ENCODE measurements at regions not wholly inside any gene's neighbourhood (a gene's known extent, or its start where the extent isn't known, plus 50 kb on each side); places are given as distances from the start of the nearest gene placed in this dataset.

DNA sequence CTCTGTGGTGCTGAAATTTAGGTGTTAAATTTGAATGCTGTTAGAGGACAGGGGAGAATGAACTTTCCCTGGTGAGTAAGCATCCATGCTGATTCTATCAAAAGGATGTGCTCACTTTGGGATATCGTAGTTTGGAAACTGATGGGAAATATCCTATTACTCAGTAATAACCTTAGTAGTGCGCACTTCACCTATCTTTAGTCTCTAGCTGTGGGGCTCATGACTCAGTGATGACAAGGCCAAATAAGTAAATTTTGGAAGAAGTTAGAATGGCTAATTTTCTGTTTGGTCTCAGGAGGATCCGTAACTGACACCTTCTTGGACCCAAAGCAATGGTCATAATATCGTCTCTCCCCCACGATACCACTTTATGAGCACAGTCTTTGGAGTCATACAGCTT, 448.4 kb downstream of the PSAT1 start:
- no peak for DNase-seq (ENCODE audit: low read depth, low spot score)
- no peaks in the 10 kb centered on the region for H3K9me1 ChIP-seq (replicated peaks; ENCODE audit: control insufficient read depth, extremely low read depth, insufficient read depth, low read length)
- H3K36me3 ChIP-seq (ENCODE audit: control insufficient read depth in 2 of 2, extremely low read depth in 1 of 2, insufficient read depth in 2 of 2, low read length in 2 of 2), result no peaks in the 10 kb centered on the region
- H3K9me3 ChIP-seq (replicated peaks; ENCODE audit: control insufficient read depth, insufficient read depth, low read length), result no peaks in the 10 kb centered on the region
- no peaks in the 10 kb centered on the region for H3K27me3 ChIP-seq (ENCODE audit: control insufficient read depth in 2 of 2, insufficient read depth in 2 of 2, low read length in 2 of 2)
- H3K9ac ChIP-seq (replicated peaks; ENCODE audit: extremely low read depth, insufficient read depth, low read length), result no peak overlapping the region
- H4K20me1 ChIP-seq (replicated peaks; ENCODE audit: control insufficient read depth, extremely low read depth, insufficient read depth, low read length), result no peaks in the 10 kb centered on the region
- intact Hi-C loops (cut with micrococcal nuclease), result no loop called here
- dilution Hi-C loops (cut with MboI; ENCODE audit: extremely low pct_ligation_motif_present, low sequenced_read_pairs), result no loop called here
- no peak overlapping the region for H2AFZ ChIP-seq (ENCODE audit: low read depth, low read length)
- POLR2A ChIA-PET, result no interaction called here
- no peak overlapping the region for H3K4me2 ChIP-seq (ENCODE audit: insufficient read depth, low read length)
- CTCF ChIA-PET, result no interaction called here
- H3K79me2 ChIP-seq (ENCODE audit: control insufficient read depth, insufficient read depth, low read length), result no peaks in the 10 kb centered on the region
- H3K4me3 ChIP-seq (replicated peaks in 1 of 3; ENCODE audit: insufficient read depth in 1 of 3, low read depth in 1 of 3, low read length in 3 of 3), result no peak overlapping the region
- no peak for FAIRE-seq
- BruUV-seq (replicated peaks), result no TSS peak
- no peak overlapping the region for H3K27ac ChIP-seq (ENCODE audit: insufficient read depth, low read depth, low read length)
- TF ChIP-seq, protein P1, sequence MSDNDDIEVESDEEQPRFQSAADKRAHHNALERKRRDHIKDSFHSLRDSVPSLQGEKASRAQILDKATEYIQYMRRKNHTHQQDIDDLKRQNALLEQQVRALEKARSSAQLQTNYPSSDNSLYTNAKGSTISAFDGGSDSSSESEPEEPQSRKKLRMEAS (IDR thresholded peaks at IDR 0.05; ENCODE audit: insufficient read depth, insufficient read length), result no peak
- TF ChIP-seq FOS (IDR thresholded peaks at IDR 0.05; ENCODE audit: borderline replicate concordance, insufficient read depth, low read length) (no peak), JUN (IDR thresholded peaks at IDR 0.05; ENCODE audit: borderline replicate concordance, insufficient read depth, insufficient read length, low read depth) (no peak), POLR2A (IDR thresholded peaks at IDR 0.05; ENCODE audit: low read depth, low read length) (no peak), POLR2AphosphoS5 (IDR thresholded peaks at IDR 0.05; ENCODE audit: insufficient read depth, low read depth, low read length) (no peak), EZH2 (IDR thresholded peaks at IDR 0.05; ENCODE audit: borderline replicate concordance, low read depth, low read length, severe bottlenecking) (no peak), GATA2 (IDR thresholded peaks at IDR 0.05; ENCODE audit: insufficient read depth, insufficient read length, low read depth, low read length) (no peak), MYC (IDR thresholded peaks at IDR 0.05; ENCODE audit: low read depth, low read length) (no peak)
- TF ChIP-seq, protein P2, sequence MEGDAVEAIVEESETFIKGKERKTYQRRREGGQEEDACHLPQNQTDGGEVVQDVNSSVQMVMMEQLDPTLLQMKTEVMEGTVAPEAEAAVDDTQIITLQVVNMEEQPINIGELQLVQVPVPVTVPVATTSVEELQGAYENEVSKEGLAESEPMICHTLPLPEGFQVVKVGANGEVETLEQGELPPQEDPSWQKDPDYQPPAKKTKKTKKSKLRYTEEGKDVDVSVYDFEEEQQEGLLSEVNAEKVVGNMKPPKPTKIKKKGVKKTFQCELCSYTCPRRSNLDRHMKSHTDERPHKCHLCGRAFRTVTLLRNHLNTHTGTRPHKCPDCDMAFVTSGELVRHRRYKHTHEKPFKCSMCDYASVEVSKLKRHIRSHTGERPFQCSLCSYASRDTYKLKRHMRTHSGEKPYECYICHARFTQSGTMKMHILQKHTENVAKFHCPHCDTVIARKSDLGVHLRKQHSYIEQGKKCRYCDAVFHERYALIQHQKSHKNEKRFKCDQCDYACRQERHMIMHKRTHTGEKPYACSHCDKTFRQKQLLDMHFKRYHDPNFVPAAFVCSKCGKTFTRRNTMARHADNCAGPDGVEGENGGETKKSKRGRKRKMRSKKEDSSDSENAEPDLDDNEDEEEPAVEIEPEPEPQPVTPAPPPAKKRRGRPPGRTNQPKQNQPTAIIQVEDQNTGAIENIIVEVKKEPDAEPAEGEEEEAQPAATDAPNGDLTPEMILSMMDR (IDR thresholded peaks at IDR 0.05; ENCODE audit: extremely low read depth in 1 of 2, insufficient read depth in 1 of 2, low read depth in 1 of 2, low read length in 2 of 2), result no peak
- H3K4me1 ChIP-seq (ENCODE audit: control insufficient read depth, extremely low read depth, insufficient read depth, low read length), result no peaks in the 10 kb centered on the region
